Activated naive CD4-positive, alpha-beta T cell treated with anti-CD3 and anti-CD28 coated beads, Interleukin-2, amount 10 ng/mL, durations not matched to agents 7 days and 5 days (primary cell): ENCODE measurements at regions not wholly inside any gene's neighbourhood (a gene's known extent, or its start where the extent isn't known, plus 50 kb on each side); places are given as distances from the start of the nearest gene placed in this dataset.

Experiments
- CTCF ChIA-PET: fragments of 350-600 bp; sonication (Branson Sonifier 250); formaldehyde crosslinking; loops from one replicate; lab custom pipeline; 2021; ENCODE audit warnings: antibody characterized with exemption; lab: Charles Lee
- DNase-seq: peaks from one replicate; pipeline ENCODE4 v3.0.0-alpha.2; 2020
- H3K27ac Mint-ChIP-seq: one replicate; pipeline ENCODE4 v1.8.0; 2021; ENCODE audit warnings: mild to moderate bottlenecking, moderate library complexity, mixed read lengths
- H3K27me3 Mint-ChIP-seq: one replicate; pipeline ENCODE4 v1.8.0; 2021; ENCODE audit warnings: mild to moderate bottlenecking, mixed read lengths
- H3K36me3 Mint-ChIP-seq: one replicate; pipeline ENCODE4 v1.8.0; 2021; ENCODE audit warnings: mixed read lengths
- H3K4me1 Mint-ChIP-seq: one replicate; pipeline ENCODE4 v1.8.0; 2021; ENCODE audit warnings: mixed read lengths
- H3K4me3 Mint-ChIP-seq: one replicate; pipeline ENCODE4 v1.8.0; 2021; ENCODE audit warnings: mild to moderate bottlenecking, moderate library complexity, mixed read lengths
- H3K9me3 Mint-ChIP-seq: one replicate; pipeline ENCODE4 v1.8.0; 2021; ENCODE audit warnings: mixed read lengths

DNA sequence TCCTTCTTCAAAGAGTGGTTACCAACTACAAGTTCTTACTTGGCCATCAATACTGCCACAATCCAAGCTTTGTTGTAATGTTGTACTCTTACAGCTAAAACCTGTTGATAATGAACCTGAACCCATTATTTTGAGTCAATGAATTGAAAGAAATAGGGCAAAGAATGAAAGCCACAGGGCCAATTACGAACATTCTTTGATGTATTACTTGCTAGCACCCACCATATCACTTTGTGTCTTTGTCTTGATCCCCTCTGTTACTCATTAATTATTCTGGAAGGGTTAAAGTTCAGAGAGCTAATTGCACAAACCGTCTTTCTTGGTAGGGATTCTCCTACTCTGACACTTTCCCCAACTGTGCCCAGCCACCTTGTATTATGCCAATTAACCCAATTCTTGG is 53.2 kb upstream of the TFEC start:
- CTCF ChIA-PET: no interaction called here
- Mint-ChIP-seq H3K9me3 (no peaks in the 10 kb centered on the region), H3K27ac (no peak overlapping the region), H3K36me3 (no peaks in the 10 kb centered on the region), H3K4me3 (no peak overlapping the region), H3K4me1 (no peaks in the 10 kb centered on the region), H3K27me3 (no peaks in the 10 kb centered on the region)
- DNase-seq: no peak

DNA sequence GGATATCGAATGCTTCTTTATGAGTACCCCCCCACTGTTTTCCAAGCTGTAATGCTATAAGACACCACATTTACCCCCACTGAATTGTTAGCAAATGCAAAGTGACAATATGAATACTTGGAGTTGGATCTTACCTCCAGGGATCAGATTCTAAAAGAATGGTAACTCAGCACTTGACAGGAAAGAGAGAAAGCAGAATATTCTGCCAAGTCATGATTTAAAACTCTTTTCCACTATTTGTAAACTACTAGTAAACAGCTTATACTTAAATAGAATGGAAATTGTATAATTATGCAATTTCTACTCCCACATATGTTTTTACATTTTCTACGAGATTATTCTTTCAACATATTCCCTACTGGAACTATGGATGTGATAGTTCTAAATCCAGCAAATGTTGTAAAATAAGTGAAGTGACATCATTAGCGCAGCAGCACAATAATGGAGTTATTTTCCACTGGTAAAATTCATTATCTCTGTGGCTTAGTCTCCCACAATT is 56.0 kb upstream of the TFEC start:
- no peak overlapping the region for H3K4me3 Mint-ChIP-seq
- DNase-seq: no peak
- no peak overlapping the region for H3K27ac Mint-ChIP-seq
- CTCF ChIA-PET: no interaction called here
- no peaks in the 10 kb centered on the region for H3K9me3 Mint-ChIP-seq
- H3K36me3 Mint-ChIP-seq: no peaks in the 10 kb centered on the region
- no peaks in the 10 kb centered on the region for H3K4me1 Mint-ChIP-seq
- H3K27me3 Mint-ChIP-seq: no peaks in the 10 kb centered on the region

DNA sequence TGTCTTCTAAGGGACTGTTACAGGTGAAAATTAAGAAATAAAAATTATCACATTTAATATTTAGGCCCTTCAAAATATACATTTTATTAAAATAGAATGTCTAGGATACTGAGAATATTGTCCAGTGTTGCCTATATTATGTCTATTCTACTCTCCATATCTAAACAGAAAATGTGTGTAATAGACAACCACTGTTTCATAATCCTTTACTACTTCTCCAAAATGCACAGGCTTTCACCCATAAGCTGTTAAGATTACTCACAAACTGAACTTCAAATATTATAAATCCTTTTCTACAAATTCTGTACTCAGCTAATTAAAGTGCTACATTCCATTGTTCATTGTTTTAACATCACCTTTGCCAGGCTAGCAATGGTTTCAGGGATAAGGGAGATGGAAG is 56.7 kb upstream of the TFEC start:
- Mint-ChIP-seq H3K4me3 (no peak overlapping the region), H3K9me3 (no peaks in the 10 kb centered on the region), H3K27ac (no peak overlapping the region), H3K4me1 (no peaks in the 10 kb centered on the region), H3K36me3 (no peaks in the 10 kb centered on the region), H3K27me3 (no peaks in the 10 kb centered on the region)
- CTCF ChIA-PET: no interaction called here
- DNase-seq: no peak

DNA sequence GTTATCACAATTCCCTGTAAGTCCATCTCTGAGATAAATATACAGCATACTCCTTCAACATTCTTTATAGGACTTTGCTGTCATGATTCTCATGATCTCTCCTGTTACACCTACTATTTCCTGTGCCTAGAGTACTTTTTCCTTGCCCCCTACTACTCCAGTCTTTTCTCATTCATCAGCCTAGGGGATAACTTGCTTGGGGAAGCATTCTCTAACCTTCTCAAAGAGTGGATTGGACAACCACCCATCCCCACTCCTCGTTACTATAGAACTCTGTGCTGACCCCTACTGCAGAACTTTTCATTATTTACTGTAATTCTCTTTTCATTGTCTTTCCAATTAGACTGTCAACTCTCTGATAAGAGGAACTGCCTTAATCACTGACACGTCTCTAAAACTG is 57.4 kb upstream of the TFEC start:
- H3K9me3 Mint-ChIP-seq: no peaks in the 10 kb centered on the region
- no peaks in the 10 kb centered on the region for H3K4me1 Mint-ChIP-seq
- no peak overlapping the region for H3K4me3 Mint-ChIP-seq
- CTCF ChIA-PET: no interaction called here
- no peaks in the 10 kb centered on the region for H3K27me3 Mint-ChIP-seq
- no peak for DNase-seq
- no peak overlapping the region for H3K27ac Mint-ChIP-seq
- H3K36me3 Mint-ChIP-seq: no peaks in the 10 kb centered on the region

DNA sequence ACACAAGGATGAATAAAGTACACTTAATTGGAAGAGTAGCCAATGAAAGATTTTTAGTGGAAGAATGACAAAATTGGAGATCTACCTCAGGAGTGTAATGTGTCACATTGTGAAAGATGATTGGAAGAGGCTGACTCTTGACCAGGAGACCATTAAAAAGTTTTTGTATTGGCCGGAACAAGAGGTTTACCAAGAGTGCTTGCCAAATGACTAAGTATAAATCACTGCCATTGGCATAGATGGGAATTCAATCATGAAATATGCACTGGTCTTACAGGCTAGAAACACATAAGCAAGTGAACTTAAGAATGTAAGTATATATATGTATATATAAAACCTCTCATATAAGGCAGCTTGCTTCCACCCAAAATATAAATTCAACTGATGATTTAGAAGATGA is 58.7 kb upstream of the TFEC start:
- Mint-ChIP-seq H3K4me3 (no peak overlapping the region), H3K36me3 (no peaks in the 10 kb centered on the region), H3K27me3 (no peaks in the 10 kb centered on the region), H3K4me1 (peaks cover 2% of the 10 kb centered on the region), H3K27ac (no peak overlapping the region), H3K9me3 (no peaks in the 10 kb centered on the region)
- no peak for DNase-seq
- CTCF ChIA-PET: no interaction called here

DNA sequence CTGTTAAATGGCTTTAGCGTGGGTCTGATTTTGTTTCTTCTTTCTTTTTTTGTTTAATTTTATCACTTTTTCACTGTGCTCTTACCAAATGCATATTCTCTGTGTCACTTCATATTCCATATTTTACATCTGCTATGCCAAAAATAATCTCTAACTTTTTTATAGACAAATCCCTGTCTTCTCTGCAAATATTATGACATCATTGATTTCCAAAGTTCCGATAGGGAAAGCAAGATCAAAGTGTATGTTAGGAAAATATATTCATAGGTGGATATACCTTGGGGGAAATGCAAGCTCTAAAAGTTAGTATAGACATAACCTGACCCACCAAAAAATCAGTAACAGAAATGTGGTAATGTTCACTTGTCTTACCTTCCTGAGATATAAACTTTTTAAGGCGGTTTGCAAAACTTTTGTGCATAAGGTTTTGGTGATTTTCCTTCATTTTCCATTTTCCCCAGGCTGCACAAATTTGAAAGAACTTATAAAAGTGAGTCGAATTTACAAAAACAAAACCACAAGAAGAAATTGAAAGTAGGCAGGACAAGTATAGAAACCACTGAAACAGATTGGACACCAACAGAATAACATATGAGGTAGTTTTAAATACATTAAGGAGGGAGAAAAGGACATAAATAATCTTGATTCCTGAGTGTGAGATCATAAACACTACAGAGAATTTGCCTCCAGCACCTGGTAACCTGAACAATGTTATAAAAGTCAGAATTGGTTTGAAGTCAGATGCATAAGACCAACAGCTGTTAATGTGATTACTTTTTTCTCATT is 63.1 kb upstream of the TFEC start:
- CTCF ChIA-PET: no interaction called here
- no peaks in the 10 kb centered on the region for H3K9me3 Mint-ChIP-seq
- H3K27ac Mint-ChIP-seq: no peak overlapping the region
- DNase-seq: no peak
- H3K4me1 Mint-ChIP-seq: peaks cover 2% of the 10 kb centered on the region
- no peaks in the 10 kb centered on the region for H3K36me3 Mint-ChIP-seq
- no peak overlapping the region for H3K4me3 Mint-ChIP-seq
- H3K27me3 Mint-ChIP-seq: no peaks in the 10 kb centered on the region

DNA sequence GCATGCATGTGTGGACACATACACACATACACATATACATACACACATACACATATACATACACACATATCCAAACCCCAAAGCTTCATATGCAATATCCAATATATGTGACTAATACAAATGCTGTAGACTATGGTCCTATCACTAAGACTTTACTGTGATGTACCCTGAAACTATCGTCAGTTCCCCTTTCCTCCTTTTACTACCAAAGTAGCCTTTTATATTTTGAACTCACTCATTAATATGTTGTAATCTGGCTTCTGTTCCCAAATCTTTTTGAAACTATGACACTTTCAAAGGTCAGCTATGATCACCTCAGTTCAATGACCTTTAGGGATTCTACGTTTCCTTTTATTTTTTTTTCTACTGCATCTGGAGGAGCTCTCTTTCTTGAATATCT is 64.8 kb upstream of the TFEC start:
- CTCF ChIA-PET: no interaction called here
- no peak for DNase-seq
- H3K4me1 Mint-ChIP-seq: peaks cover 2% of the 10 kb centered on the region
- no peak overlapping the region for H3K4me3 Mint-ChIP-seq
- H3K27me3 Mint-ChIP-seq: no peaks in the 10 kb centered on the region
- H3K9me3 Mint-ChIP-seq: no peaks in the 10 kb centered on the region
- H3K36me3 Mint-ChIP-seq: no peaks in the 10 kb centered on the region
- no peak overlapping the region for H3K27ac Mint-ChIP-seq

DNA sequence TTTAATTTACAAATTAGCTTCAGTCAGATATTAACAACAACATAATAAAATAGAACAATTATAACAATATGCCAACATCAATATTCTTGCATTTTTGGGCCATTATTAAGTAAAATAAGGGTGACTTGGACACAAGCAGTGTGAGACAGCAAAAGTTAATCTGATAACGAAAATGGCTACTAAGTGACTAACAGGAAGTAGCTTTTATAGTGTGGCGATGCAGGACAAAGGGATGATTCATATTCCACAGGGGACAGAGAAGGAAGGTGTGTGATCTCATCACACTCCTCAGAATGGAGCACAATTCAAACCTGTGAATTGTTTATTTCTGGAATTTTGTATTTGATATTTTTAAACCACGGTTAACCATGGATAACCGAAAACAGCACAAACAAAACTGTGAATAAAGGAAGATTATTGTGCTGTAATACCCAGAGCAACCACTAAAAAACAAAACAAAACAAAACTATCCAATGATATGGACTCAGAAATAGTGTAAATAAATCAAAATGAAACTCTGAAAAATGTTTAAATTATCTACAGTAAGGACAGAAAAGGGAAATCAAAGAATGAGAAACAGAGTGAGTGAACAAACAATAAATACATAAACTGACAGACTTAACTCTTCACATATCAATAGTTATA is 66.9 kb upstream of the TFEC start:
- CTCF ChIA-PET: no interaction called here
- no peaks in the 10 kb centered on the region for H3K9me3 Mint-ChIP-seq
- no peaks in the 10 kb centered on the region for H3K27me3 Mint-ChIP-seq
- H3K4me1 Mint-ChIP-seq: peaks cover 2% of the 10 kb centered on the region
- H3K27ac Mint-ChIP-seq: no peak overlapping the region
- no peak overlapping the region for H3K4me3 Mint-ChIP-seq
- H3K36me3 Mint-ChIP-seq: no peaks in the 10 kb centered on the region
- no peak for DNase-seq

DNA sequence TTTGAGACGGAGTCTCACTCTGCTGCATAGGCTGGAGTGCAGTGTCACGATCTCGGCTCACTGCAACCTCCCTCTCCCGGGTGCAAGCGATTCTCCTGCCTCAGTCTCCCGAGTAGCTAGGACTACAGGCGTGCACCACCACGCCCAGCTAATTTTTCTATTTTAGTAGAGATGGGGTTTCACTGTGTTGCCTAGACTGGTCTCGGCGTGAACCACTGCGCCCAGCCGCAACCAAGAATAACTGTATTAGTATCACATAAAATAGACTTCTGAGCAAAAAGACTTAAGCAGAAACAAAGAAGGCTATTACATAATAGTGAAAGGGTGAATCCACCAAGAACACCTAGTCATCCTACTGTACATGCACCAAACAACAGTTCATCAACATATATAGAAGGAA is 67.6 kb upstream of the TFEC start:
- CTCF ChIA-PET: no interaction called here
- DNase-seq: no peak
- Mint-ChIP-seq H3K9me3 (no peaks in the 10 kb centered on the region), H3K4me3 (no peak overlapping the region), H3K27me3 (no peaks in the 10 kb centered on the region), H3K4me1 (peaks cover 2% of the 10 kb centered on the region), H3K36me3 (no peaks in the 10 kb centered on the region), H3K27ac (no peak overlapping the region)

DNA sequence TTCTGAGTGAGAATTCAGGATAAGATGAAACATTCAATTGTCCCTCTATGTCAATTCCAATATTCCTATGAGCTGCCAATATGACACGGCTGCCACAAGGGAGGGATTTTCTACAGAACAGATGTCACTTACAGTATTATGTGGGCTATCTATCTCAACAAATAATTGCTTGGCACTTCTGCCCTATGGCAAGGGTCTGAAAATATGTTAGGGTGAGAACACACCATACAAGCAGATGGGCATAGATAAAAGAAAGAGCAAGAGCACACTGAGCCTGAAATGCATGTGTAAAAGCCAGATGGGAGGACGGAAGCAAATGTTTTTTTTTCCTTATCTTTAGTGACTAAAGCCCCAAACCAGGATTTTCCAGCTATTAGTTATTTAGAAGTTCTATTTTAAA is 70.1 kb upstream of the TFEC start:
- Mint-ChIP-seq H3K27me3 (peaks cover 6% of the 10 kb centered on the region), H3K36me3 (no peaks in the 10 kb centered on the region), H3K4me1 (no peaks in the 10 kb centered on the region), H3K9me3 (no peaks in the 10 kb centered on the region), H3K4me3 (no peak overlapping the region), H3K27ac (no peak overlapping the region)
- CTCF ChIA-PET: no interaction called here
- DNase-seq: no peak

DNA sequence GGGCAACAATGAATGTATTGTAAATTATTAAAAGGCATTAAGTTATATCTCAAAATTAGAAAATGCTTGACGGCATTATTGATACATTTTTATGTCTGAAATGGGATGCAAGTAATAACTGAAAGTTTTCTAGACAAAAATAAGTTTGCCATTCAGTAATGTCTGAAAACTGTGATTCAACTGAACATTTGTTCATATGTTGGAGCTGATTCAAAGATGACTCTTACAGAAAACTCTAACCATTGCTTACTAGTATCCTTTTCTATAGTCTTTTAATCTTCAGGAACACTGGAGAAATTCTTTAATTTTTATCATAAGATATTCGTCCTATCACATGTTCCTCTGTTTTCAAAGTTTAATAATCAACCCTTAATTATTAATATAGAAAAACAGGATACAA is 71.1 kb upstream of the TFEC start:
- Mint-ChIP-seq H3K9me3 (no peaks in the 10 kb centered on the region), H3K4me3 (no peak overlapping the region), H3K36me3 (no peaks in the 10 kb centered on the region), H3K4me1 (no peaks in the 10 kb centered on the region), H3K27me3 (peaks cover 6% of the 10 kb centered on the region), H3K27ac (no peak overlapping the region)
- DNase-seq: no peak
- CTCF ChIA-PET: no interaction called here

DNA sequence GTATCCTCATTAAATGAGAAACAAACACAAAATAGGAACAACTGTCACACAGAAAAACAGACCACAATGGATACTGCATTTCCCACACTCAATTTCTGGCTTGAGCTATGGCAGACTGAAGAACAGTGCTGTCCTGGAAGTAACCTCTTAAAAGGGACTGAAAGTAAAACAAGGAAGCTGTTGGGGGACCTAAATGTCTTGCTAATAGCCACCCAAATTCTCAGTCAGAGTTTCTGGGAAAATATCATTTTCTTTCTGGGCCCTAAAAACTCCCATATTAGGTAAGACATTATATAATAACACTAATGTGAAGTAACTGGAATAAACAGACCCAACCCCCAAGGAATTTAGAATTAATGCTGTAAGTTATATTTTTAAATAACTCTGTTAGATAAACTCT is 80.9 kb upstream of the TFEC start:
- Mint-ChIP-seq H3K27ac (no peak overlapping the region), H3K9me3 (no peaks in the 10 kb centered on the region), H3K36me3 (no peaks in the 10 kb centered on the region), H3K27me3 (peaks cover 11% of the 10 kb centered on the region), H3K4me1 (no peaks in the 10 kb centered on the region), H3K4me3 (no peak overlapping the region)
- DNase-seq: no peak
- CTCF ChIA-PET: no interaction called here

DNA sequence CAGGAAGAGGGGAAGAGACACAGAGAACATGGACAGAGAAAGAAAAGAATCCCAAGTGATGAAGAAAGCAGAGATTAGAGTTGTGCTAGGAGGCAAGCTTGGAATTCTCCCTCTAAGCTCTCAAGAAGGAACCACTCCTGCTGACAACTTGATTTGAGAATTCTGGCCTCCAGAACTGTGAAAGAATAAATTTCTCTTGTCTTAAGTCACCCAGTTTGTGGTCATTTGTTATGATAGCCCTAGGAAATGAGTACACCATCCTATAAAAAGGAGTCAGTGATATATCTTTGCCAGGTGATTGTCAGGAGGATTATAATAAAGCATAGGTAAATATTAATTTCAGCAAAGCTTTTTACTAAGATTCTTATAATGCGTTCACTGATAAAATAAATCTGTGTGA is 82.7 kb upstream of the TFEC start:
- no peak overlapping the region for H3K4me3 Mint-ChIP-seq
- CTCF ChIA-PET: no interaction called here
- no peaks in the 10 kb centered on the region for H3K9me3 Mint-ChIP-seq
- H3K4me1 Mint-ChIP-seq: no peaks in the 10 kb centered on the region
- no peaks in the 10 kb centered on the region for H3K36me3 Mint-ChIP-seq
- DNase-seq: no peak
- no peak overlapping the region for H3K27ac Mint-ChIP-seq
- H3K27me3 Mint-ChIP-seq: peaks cover 11% of the 10 kb centered on the region

DNA sequence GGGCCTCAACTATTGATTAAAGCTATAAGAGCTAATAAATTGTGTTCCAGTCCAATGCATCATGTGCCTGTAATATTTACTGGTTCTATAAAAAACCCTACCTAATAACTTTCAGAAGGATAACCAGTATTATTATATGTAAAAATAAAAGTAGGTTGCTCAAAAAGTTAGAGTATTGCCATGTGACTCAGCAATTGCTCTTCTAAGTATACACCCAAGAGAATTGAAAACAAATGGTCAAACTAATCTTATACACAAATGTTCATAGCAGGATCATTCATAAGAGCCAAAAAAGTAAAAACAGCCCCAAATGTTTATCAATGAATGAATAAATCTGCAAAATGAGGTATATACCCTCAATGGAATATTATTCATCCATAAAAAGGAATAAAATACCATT is 89.5 kb upstream of the TES start:
- no peak for DNase-seq
- no peak overlapping the region for H3K4me3 Mint-ChIP-seq
- no peaks in the 10 kb centered on the region for H3K9me3 Mint-ChIP-seq
- CTCF ChIA-PET: no interaction called here
- H3K4me1 Mint-ChIP-seq: no peaks in the 10 kb centered on the region
- H3K27ac Mint-ChIP-seq: no peak overlapping the region
- no peaks in the 10 kb centered on the region for H3K27me3 Mint-ChIP-seq
- H3K36me3 Mint-ChIP-seq: no peaks in the 10 kb centered on the region

DNA sequence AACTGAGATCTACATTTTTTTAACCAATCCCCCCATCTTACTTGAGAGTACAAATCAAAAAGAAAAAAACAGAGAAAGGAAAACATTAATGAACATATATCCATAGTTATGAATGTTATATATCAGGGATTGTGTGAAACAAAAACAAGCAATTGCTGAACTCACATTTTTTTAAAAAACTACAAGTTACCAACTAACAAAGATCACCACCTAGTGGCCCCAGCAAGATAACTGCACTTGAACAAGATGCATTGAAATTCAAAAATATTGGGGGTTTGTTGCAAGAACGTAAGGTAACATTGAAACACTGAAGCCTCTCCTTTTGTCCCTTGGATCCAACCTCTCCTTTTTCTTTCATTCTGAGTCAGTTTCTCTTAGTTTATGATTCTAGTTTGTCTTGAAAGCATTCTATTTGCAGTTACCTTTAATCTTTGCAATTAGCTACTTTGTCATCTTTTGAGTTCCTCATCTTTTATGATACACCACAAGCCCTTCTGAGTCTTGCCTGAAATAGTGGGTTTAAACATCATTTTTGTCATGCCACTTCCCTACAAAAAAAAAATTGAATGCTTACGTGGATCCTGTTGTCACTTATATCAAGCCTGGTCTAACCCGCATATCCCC is 87.3 kb upstream of the TES start:
- Mint-ChIP-seq H3K27ac (no peak overlapping the region), H3K36me3 (no peaks in the 10 kb centered on the region), H3K4me1 (no peaks in the 10 kb centered on the region), H3K27me3 (no peaks in the 10 kb centered on the region), H3K9me3 (no peaks in the 10 kb centered on the region), H3K4me3 (no peak overlapping the region)
- CTCF ChIA-PET: interaction anchor here (1.5 to 2.1 kb wide), 2 partner anchors 10 to 11 kb away, joined by 3 to 6 read pairs; no protein-coding TSS in a partner anchor
- no peak for DNase-seq
